ENCODE measurements at regions not wholly inside any gene's neighbourhood (a gene's known extent, or its start where the extent isn't known, plus 50 kb on each side); places are given as distances from the start of the nearest gene placed in this dataset.

- no peak overlapping the region for H3K4me3 ChIP-seq (ENCODE audit: low read depth, low read length)
- TF ChIP-seq CTCF (IDR thresholded peaks at IDR 0.05; ENCODE audit: low read depth, low read length) = no peak
Observed at GRCh38 chr12:66733321-66733720, 54.4 kb upstream of the GRIP1 start.

GRCh38 chr12:66733839-66734238 lies 55.0 kb upstream of the GRIP1 start:
- H3K4me3 ChIP-seq (ENCODE audit: low read depth, low read length) = no peak overlapping the region
- TF ChIP-seq CTCF (IDR thresholded peaks at IDR 0.05; ENCODE audit: low read depth, low read length) = no peak

GRCh38 chr12:66735275-66735674 lies 56.4 kb upstream of the GRIP1 start:
- no peak for TF ChIP-seq CTCF (IDR thresholded peaks at IDR 0.05; ENCODE audit: low read depth, low read length)
- H3K4me3 ChIP-seq (ENCODE audit: low read depth, low read length) = no peak overlapping the region

- no peak overlapping the region for H3K4me3 ChIP-seq (ENCODE audit: low read depth, low read length)
- no peak for TF ChIP-seq CTCF (IDR thresholded peaks at IDR 0.05; ENCODE audit: low read depth, low read length)
Observed at GRCh38 chr12:66736931-66737330, 58.1 kb upstream of the GRIP1 start.

GRCh38 chr12:66739266-66739665 lies 60.4 kb upstream of the GRIP1 start:
- no peak overlapping the region for H3K4me3 ChIP-seq (ENCODE audit: low read depth, low read length)
- no peak for TF ChIP-seq CTCF (IDR thresholded peaks at IDR 0.05; ENCODE audit: low read depth, low read length)

GRCh38 chr12:66739940-66740651 lies 61.2 kb upstream of the GRIP1 start:
- TF ChIP-seq CTCF (IDR thresholded peaks at IDR 0.05; ENCODE audit: low read depth, low read length) = no peak

GRCh38 chr12:66740732-66741131 lies 61.9 kb upstream of the GRIP1 start:
- no peak overlapping the region for H3K4me3 ChIP-seq (ENCODE audit: low read depth, low read length)

More at GRCh38 chr12:66739940-66740651, 61.2 kb upstream of the GRIP1 start:
- no peak overlapping the region for H3K4me3 ChIP-seq (ENCODE audit: low read depth, low read length)

More at GRCh38 chr12:66740732-66741131, 61.9 kb upstream of the GRIP1 start:
- TF ChIP-seq CTCF (IDR thresholded peaks at IDR 0.05; ENCODE audit: low read depth, low read length) = no peak
